Upper lobe of left lung (tissue), 6 donors: ENCODE measurements at regions not wholly inside any gene's neighbourhood (a gene's known extent, or its start where the extent isn't known, plus 50 kb on each side); places are given as distances from the start of the nearest gene placed in this dataset.

Experiments used
- ATAC-seq, 2 donors: fragments of 200-7000 bp; cut with Tn5 transposase; one replicate each; pipeline ENCODE4 v1.9.1; 2022; ENCODE audit warnings: mild to moderate bottlenecking in 2 of 2, moderate library complexity in 2 of 2; ENCODE audit not compliant: low FRiP score in 2 of 2
- DNase-seq, 2 donors: peaks; one replicate each; pipeline ENCODE4 v3.0.0-alpha.2; 2019 to 2020
- H3K27ac ChIP-seq, 4 donors: fragments of 200-600 bp; sonication (generic); one replicate each; pipeline ENCODE4 v1.5.1; 2016 to 2019
- H3K27me3 ChIP-seq, 4 donors: fragments of 200-600 bp; sonication (generic); one replicate each; pipeline ENCODE4 v1.5.1; 2017 to 2019
- H3K36me3 ChIP-seq, 4 donors: fragments of 200-600 bp; sonication (generic); one replicate each; pipeline ENCODE4 v1.5.1; 2016 to 2019
- H3K4me1 ChIP-seq, 4 donors: fragments of 200-600 bp; sonication (generic); one replicate each; pipeline ENCODE4 v1.5.1; 2018 to 2019
- H3K4me3 ChIP-seq, 4 donors: fragments of 200-600 bp; sonication (generic); one replicate each; pipeline ENCODE4 v1.5.1; 2017 to 2019; ENCODE audit warnings: mild to moderate bottlenecking in 2 of 4, moderate library complexity in 1 of 4
- H3K9me3 ChIP-seq, 4 donors: fragments of 200-600 bp; sonication (generic); one replicate each; pipeline ENCODE4 v1.5.1; 2018 to 2019
- CTCF ChIP-seq, 6 experiments: fragments of 450-650 bp in 4 of 6; fragments of 200-600 bp in 2 of 6; sonication (generic) in 2 of 6; IDR thresholded peaks; one replicate each; pipeline ENCODE4 v1.5.1; 2016 to 2019; ENCODE audit warnings: antibody characterized with exemption in 6 of 6
- EP300 ChIP-seq, 4 donors: sonication (generic); formaldehyde crosslinking; IDR thresholded peaks; one replicate each; pipeline ENCODE4 v1.5.1; 2017; ENCODE audit warnings: antibody characterized with exemption in 4 of 4, control low read depth in 2 of 4
- POLR2A ChIP-seq, 4 donors: fragments of 450-650 bp; IDR thresholded peaks; one replicate each; pipeline ENCODE4 v1.5.1; 2016 to 2017; ENCODE audit warnings: antibody characterized with exemption in 4 of 4, mild to moderate bottlenecking in 2 of 4
- POLR2AphosphoS5 ChIP-seq, 2 donors: sonication (generic); formaldehyde crosslinking; IDR thresholded peaks; one replicate each; pipeline ENCODE4 v1.5.1; 2017; ENCODE audit warnings: antibody characterized with exemption in 2 of 2
- WGBS, 2 donors: methylation state at CpG; one replicate each; pipeline ENCODE4 v1.1.5; 2017 to 2018; 5-methylcytosine and 5-hydroxymethylcytosine counted together
- donor health status: DM: no; HTN: no; CAD: no; lungs with moderate emphysema.
- donor health status: DM: no; HTN: yes; CAD: no; lungs with severe emphysema.

- 85 to 93% methylated on average over 2 of the region's 2 CpGs for WGBS, 2 donors
- no peak overlapping the region for H3K27ac ChIP-seq
Observed at GRCh38 chr13:89791971-89792630, 1555.4 kb upstream of the MIR17HG start.

GRCh38 chr13:89796196-89796595, 1551.3 kb upstream of the MIR17HG start:
- Histone ChIP-seq H3K4me1 (no peaks in the 10 kb centered on the region), H3K36me3 (no peaks in the 10 kb centered on the region), H3K4me3 (no peak overlapping the region), H3K27me3 (no peaks in the 10 kb centered on the region), H3K9me3 (peaks cover 0 to 3% (median 0%) of the 10 kb centered on the region in 4 donors), H3K27ac (no peak overlapping the region)
- WGBS, 2 donors: 86 to 88% methylated on average over 4 of the region's 4 CpGs
- no peak for ATAC-seq
- TF ChIP-seq EP300 (IDR thresholded peaks at IDR 0.05) (no peak), CTCF (IDR thresholded peaks at IDR 0.05) (no peak), POLR2AphosphoS5 (IDR thresholded peaks at IDR 0.05) (no peak), POLR2A (IDR thresholded peaks at IDR 0.05) (no peak)
- no peak for DNase-seq

More at GRCh38 chr13:89791971-89792630, 1555.4 kb upstream of the MIR17HG start:
- Histone ChIP-seq H3K4me3 (no peak overlapping the region), H3K36me3 (no peaks in the 10 kb centered on the region), H3K27me3 (no peaks in the 10 kb centered on the region), H3K9me3 (no peaks in the 10 kb centered on the region), H3K4me1 (no peaks in the 10 kb centered on the region)
- DNase-seq (no peak), ATAC-seq (no peak)
- no peak for TF ChIP-seq POLR2AphosphoS5 (IDR thresholded peaks at IDR 0.05)
- no peak for TF ChIP-seq CTCF (IDR thresholded peaks at IDR 0.05)
- no peak for TF ChIP-seq EP300 (IDR thresholded peaks at IDR 0.05)
- no peak for TF ChIP-seq POLR2A (IDR thresholded peaks at IDR 0.05)

- H3K9me3 ChIP-seq: peaks cover 0 to under 1% (median 0%) of the 10 kb centered on the region in 4 donors
- no peaks in the 10 kb centered on the region for H3K36me3 ChIP-seq
- no peak for TF ChIP-seq POLR2A (IDR thresholded peaks at IDR 0.05)
- no peak overlapping the region for H3K4me3 ChIP-seq
- H3K27ac ChIP-seq: no peak overlapping the region
- ATAC-seq (no peak), DNase-seq (no peak)
- H3K27me3 ChIP-seq: no peaks in the 10 kb centered on the region
- H3K4me1 ChIP-seq: no peaks in the 10 kb centered on the region
Observed at GRCh38 chr13:89803839-89804238, 1543.6 kb upstream of the MIR17HG start.

- Histone ChIP-seq H3K9me3 (no peaks in the 10 kb centered on the region), H3K36me3 (no peaks in the 10 kb centered on the region), H3K27ac (no peak overlapping the region), H3K27me3 (no peaks in the 10 kb centered on the region), H3K4me1 (no peaks in the 10 kb centered on the region), H3K4me3 (no peak overlapping the region)
- WGBS, 2 donors: 93 to 95% methylated on average over 4 of the region's 4 CpGs
- no peak for TF ChIP-seq POLR2AphosphoS5 (IDR thresholded peaks at IDR 0.05)
- TF ChIP-seq CTCF (IDR thresholded peaks at IDR 0.05): no peak
- TF ChIP-seq EP300 (IDR thresholded peaks at IDR 0.05): no peak
- no peak for TF ChIP-seq POLR2A (IDR thresholded peaks at IDR 0.05)
- DNase-seq: no peak
- ATAC-seq: no peak
Observed at GRCh38 chr13:89806594-89806993, 1540.9 kb upstream of the MIR17HG start.

- no peaks in the 10 kb centered on the region for H3K36me3 ChIP-seq
- ATAC-seq (no peak), DNase-seq (no peak)
- H3K4me3 ChIP-seq: no peak overlapping the region
- H3K27me3 ChIP-seq: no peaks in the 10 kb centered on the region
- no peak overlapping the region for H3K27ac ChIP-seq
- no peaks in the 10 kb centered on the region for H3K4me1 ChIP-seq
- WGBS, 2 donors: 44 to 56% methylated on average over 2 of the region's 2 CpGs
- peaks cover 0 to 3% (median 0%) of the 10 kb centered on the region in 4 donors for H3K9me3 ChIP-seq
- TF ChIP-seq POLR2A (IDR thresholded peaks at IDR 0.05): no peak
Observed at GRCh38 chr13:89812856-89813255, 1534.6 kb upstream of the MIR17HG start.

- Histone ChIP-seq H3K9me3 (peaks cover 0 to 7% (median 0%) of the 10 kb centered on the region in 4 donors), H3K4me3 (no peak overlapping the region), H3K27me3 (no peaks in the 10 kb centered on the region), H3K27ac (no peak overlapping the region), H3K36me3 (no peaks in the 10 kb centered on the region), H3K4me1 (no peaks in the 10 kb centered on the region)
- DNase-seq (no peak), ATAC-seq (no peak)
- TF ChIP-seq POLR2A (IDR thresholded peaks at IDR 0.05): no peak
- no peak for TF ChIP-seq EP300 (IDR thresholded peaks at IDR 0.05)
- no peak for TF ChIP-seq POLR2AphosphoS5 (IDR thresholded peaks at IDR 0.05)
- no peak for TF ChIP-seq CTCF (IDR thresholded peaks at IDR 0.05)
Observed at GRCh38 chr13:89816404-89816803, 1531.1 kb upstream of the MIR17HG start.
